DOHH2 (cell line): ENCODE measurements at regions not wholly inside any gene's neighbourhood (a gene's known extent, or its start where the extent isn't known, plus 50 kb on each side); places are given as distances from the start of the nearest gene placed in this dataset.

ENCODE experiments used
- H3F3A ChIP-seq: fragments of 200-600 bp; sonication (generic), shearing (Covaris generic); 2 replicates; pipeline ENCODE4 v1.6.0; 2016; ENCODE audit warnings: antibody characterized with exemption, mild to moderate bottlenecking; ENCODE audit not compliant: control insufficient read depth, insufficient read depth
- H3K27ac ChIP-seq: fragments of 200-600 bp; sonication (generic); 2 replicates; pipeline ENCODE4 v1.5.1; 2014; ENCODE audit warnings: low read depth, mild to moderate bottlenecking, low read length, moderate library complexity
- H3K27me3 ChIP-seq: fragments of 200-600 bp; sonication (generic); 2 replicates; pipeline ENCODE4 v1.6.1; 2014; ENCODE audit warnings: mild to moderate bottlenecking, low read length, mixed read lengths; ENCODE audit not compliant: control insufficient read depth
- H3K36me3 ChIP-seq: fragments of 200-600 bp; sonication (generic); 2 replicates; pipeline ENCODE4 v1.6.1; 2014; ENCODE audit warnings: mild to moderate bottlenecking, low read length, moderate library complexity, mixed read lengths; ENCODE audit not compliant: control insufficient read depth
- H3K4me1 ChIP-seq: fragments of 200-600 bp; sonication (generic); 2 replicates; pipeline ENCODE4 v1.6.1; 2014; ENCODE audit warnings: mild to moderate bottlenecking, low read length, mixed read lengths; ENCODE audit not compliant: control insufficient read depth
- H3K4me2 ChIP-seq: fragments of 200-600 bp; sonication (generic); 2 replicates; pipeline ENCODE4 v1.6.0; 2014; ENCODE audit warnings: mild to moderate bottlenecking, low read length, moderate library complexity
- H3K4me3 ChIP-seq: fragments of 200-600 bp; sonication (generic); 2 replicates; pipeline ENCODE4 v1.5.1; 2014; ENCODE audit warnings: mild to moderate bottlenecking, low read length, mixed read lengths
- H3K79me2 ChIP-seq: fragments of 200-600 bp; sonication (generic); 2 replicates; pipeline ENCODE4 v1.6.1; 2014; ENCODE audit warnings: mild to moderate bottlenecking, low read length, mixed read lengths; ENCODE audit not compliant: control insufficient read depth
- H3K9me2 ChIP-seq: fragments of 200-600 bp; sonication (generic); replicated peaks from 2 replicates; pipeline ENCODE4 v1.6.1; 2014; ENCODE audit warnings: mild to moderate bottlenecking, low read length, mixed read lengths; ENCODE audit not compliant: control insufficient read depth
- H3K9me3 ChIP-seq: fragments of 200-600 bp; sonication (generic); 2 replicates; pipeline ENCODE4 v1.6.1; 2014; ENCODE audit warnings: antibody characterized with exemption, low read length, mixed read lengths; ENCODE audit not compliant: control insufficient read depth, insufficient read depth
- H4K20me1 ChIP-seq: fragments of 200-600 bp; sonication (generic); 2 replicates; pipeline ENCODE4 v1.6.0; 2014; ENCODE audit warnings: low read depth, mild to moderate bottlenecking, antibody characterized with exemption, low read length, moderate library complexity; ENCODE audit not compliant: control insufficient read depth, insufficient read depth
- EZH2phosphoT487 ChIP-seq: fragments of 200-600 bp; sonication (generic); IDR thresholded peaks from 2 replicates; pipeline ENCODE4 v1.6.1; 2017; ENCODE audit warnings: borderline replicate concordance, mild to moderate bottlenecking, antibody characterized with exemption, low read length, moderate library complexity, mixed read lengths
- TF ChIP-seq, protein P1 (sequence below): fragments of 200-600 bp; sonication (generic); IDR thresholded peaks from one replicate; pipeline ENCODE4 v1.5.1; 2014; ENCODE audit warnings: antibody characterized with exemption, mild to moderate bottlenecking, low read depth, low read length; ENCODE audit not compliant: poor library complexity, severe bottlenecking

DNA sequence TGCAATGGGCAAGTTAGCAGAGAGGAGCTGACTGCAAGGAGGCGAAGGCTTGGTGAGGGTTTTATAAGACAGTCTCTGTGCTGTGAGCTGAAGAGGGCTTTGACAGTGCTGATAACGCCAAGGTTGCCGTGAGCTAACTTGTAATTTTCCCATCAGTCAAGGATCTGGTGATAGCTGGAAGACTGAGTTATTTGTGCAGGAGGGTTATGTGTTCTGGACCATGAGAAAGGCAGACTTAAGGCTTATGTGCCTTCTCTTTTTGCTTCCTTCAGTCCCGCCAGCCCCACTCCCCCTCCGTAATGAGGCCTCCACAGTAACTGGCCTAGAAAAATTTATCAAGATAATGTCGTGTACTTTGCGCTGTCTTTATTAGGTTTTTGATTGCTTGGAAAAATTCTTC, 94.6 kb downstream of the RTP5 start:
- Histone ChIP-seq H3K4me2 (peak overlapping the region; percentile 36), H3K27ac (peak overlapping the region; percentile 75)

DNA sequence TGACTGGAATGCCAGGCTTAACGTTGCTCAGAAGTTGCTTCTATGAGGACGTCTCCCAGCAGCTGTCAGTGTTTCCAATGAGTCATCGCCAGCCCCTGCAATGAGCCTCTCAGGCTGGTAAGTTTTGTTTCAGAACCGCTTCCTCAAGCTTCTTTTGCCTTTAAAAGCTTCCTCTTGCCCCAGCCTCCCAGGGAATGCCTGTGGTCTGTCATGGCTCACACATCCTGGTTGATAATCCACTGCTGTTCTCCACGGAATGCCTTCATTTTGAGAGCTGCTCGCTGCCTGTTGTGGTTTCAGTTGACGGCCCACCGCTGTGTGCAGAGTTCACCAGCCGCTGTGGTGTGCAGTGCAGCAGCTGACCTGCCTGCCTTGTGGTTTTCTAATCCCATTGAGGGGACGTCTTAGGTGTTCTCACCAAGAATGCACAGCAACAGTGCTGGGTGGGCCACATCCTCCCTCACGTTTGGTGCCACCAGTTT, 96.4 kb downstream of the RTP5 start:
- H3K9me3 ChIP-seq, result peaks cover 3% of the 10 kb centered on the region; the same call in 1 of the 2 replicates
- peaks cover 9% of the 10 kb centered on the region for H3F3A ChIP-seq
- H3K79me2 ChIP-seq, result no peaks in the 10 kb centered on the region
- no peaks in the 10 kb centered on the region for H3K27me3 ChIP-seq
- H3K4me3 ChIP-seq, result peak overlapping the region; percentile 70
- no peaks in the 10 kb centered on the region for H4K20me1 ChIP-seq
- H3K36me3 ChIP-seq, result no peaks in the 10 kb centered on the region
- peaks cover 77% of the 10 kb centered on the region for H3K4me1 ChIP-seq
- H3K4me2 ChIP-seq, result peak overlapping the region; percentile 75
- H3K27ac ChIP-seq, result peak overlapping the region; percentile 95
- TF ChIP-seq EZH2phosphoT487, result no peak
- TF ChIP-seq, protein P1, sequence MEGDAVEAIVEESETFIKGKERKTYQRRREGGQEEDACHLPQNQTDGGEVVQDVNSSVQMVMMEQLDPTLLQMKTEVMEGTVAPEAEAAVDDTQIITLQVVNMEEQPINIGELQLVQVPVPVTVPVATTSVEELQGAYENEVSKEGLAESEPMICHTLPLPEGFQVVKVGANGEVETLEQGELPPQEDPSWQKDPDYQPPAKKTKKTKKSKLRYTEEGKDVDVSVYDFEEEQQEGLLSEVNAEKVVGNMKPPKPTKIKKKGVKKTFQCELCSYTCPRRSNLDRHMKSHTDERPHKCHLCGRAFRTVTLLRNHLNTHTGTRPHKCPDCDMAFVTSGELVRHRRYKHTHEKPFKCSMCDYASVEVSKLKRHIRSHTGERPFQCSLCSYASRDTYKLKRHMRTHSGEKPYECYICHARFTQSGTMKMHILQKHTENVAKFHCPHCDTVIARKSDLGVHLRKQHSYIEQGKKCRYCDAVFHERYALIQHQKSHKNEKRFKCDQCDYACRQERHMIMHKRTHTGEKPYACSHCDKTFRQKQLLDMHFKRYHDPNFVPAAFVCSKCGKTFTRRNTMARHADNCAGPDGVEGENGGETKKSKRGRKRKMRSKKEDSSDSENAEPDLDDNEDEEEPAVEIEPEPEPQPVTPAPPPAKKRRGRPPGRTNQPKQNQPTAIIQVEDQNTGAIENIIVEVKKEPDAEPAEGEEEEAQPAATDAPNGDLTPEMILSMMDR, result no peak
- H3K9me2 ChIP-seq, result no peaks in the 10 kb centered on the region

More for the DNA sequence above, 94.6 kb downstream of the RTP5 start:
- Histone ChIP-seq H3K27me3 (no peaks in the 10 kb centered on the region), H3K9me3 (peaks cover 1% of the 10 kb centered on the region; the same call in 1 of the 2 replicates), H4K20me1 (no peaks in the 10 kb centered on the region), H3F3A (peaks cover 14% of the 10 kb centered on the region), H3K4me3 (peak overlapping the region; percentile 26), H3K9me2 (no peaks in the 10 kb centered on the region), H3K36me3 (no peaks in the 10 kb centered on the region), H3K4me1 (peaks cover 87% of the 10 kb centered on the region), H3K79me2 (no peaks in the 10 kb centered on the region)
- TF ChIP-seq EZH2phosphoT487, result no peak
- TF ChIP-seq, protein P1, result no peak

DNA sequence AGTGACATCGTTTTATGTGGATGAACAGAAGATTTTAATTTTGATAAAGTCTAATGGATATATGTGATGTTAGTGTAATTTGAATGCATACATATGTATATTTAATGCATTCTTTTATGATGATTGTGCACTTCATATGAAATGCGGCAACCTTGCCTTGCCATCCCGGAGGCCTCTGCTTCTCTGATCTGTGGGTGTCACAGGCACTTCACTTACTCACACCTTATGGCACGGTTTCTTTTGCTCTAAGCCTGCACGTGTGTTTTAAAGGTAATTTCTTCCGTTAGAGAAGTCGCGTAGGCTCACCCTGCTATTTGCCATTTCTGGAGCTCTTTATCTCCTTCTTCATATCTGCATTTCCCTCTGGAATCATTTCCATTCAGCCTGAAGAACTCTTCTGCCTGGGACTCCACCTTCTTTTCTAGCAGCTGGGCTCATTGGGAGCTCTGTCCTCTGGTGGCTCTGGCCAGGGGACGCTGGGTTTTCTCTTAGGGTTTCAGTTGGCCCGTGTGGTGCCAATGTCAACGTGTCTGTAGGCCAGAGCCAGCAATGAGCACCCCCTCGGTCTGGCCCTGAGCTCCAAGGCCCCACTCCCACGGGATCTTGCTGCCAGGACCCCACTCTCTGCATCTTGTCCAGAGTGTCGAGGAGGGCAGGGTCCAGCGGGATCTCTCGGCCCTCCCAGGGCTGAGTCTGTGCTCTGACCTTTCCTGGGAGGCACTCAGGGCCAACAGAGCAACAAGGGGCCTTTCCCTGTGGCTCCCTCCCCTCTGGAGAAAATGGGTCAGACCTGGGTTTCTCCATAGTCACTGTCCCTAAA, 97.3 kb downstream of the RTP5 start:
- TF ChIP-seq, protein P1, result no peak
- no peak for TF ChIP-seq EZH2phosphoT487
- Histone ChIP-seq H3K27me3 (no peaks in the 10 kb centered on the region), H3K9me3 (peaks cover 3% of the 10 kb centered on the region; the same call in 1 of the 2 replicates), H3K79me2 (no peaks in the 10 kb centered on the region), H3K4me2 (peak overlapping the region; percentile 75), H3K9me2 (no peaks in the 10 kb centered on the region), H3K4me1 (peaks cover 68% of the 10 kb centered on the region), H4K20me1 (no peaks in the 10 kb centered on the region), H3F3A (peaks cover 7% of the 10 kb centered on the region), H3K36me3 (no peaks in the 10 kb centered on the region), H3K4me3 (peak overlapping the region; percentile 70), H3K27ac (peak overlapping the region; percentile 95)
